Activated CD8-positive, alpha-beta memory T cell treated with anti-CD3 and anti-CD28 coated beads, Interleukin-2, amount 10 ng/mL, durations not matched to agents 7 days and 5 days (primary cell): ENCODE measurements at regions not wholly inside any gene's neighbourhood (a gene's known extent, or its start where the extent isn't known, plus 50 kb on each side); places are given as distances from the start of the nearest gene placed in this dataset.

Experiments
- ATAC-seq: fragments of 150-1000 bp; cut with Tn5 transposase; one replicate; pipeline ENCODE4 v1.10.0; 2021; ENCODE audit warnings: moderate library complexity
- CTCF ChIA-PET: fragments of 350-600 bp; sonication (Branson Sonifier 250); formaldehyde crosslinking; loops from one replicate; lab custom pipeline; 2021; ENCODE audit warnings: antibody characterized with exemption; lab: Charles Lee
- DNase-seq: peaks from one replicate; pipeline ENCODE4 v3.0.0-alpha.2; 2020
- H3K27ac Mint-ChIP-seq: one replicate; pipeline ENCODE4 v1.8.0; 2021; ENCODE audit warnings: mild to moderate bottlenecking, mixed read lengths
- H3K27me3 Mint-ChIP-seq: one replicate; pipeline ENCODE4 v1.8.0; 2021; ENCODE audit warnings: mixed read lengths
- H3K36me3 Mint-ChIP-seq: one replicate; pipeline ENCODE4 v1.8.0; 2021; ENCODE audit warnings: mild to moderate bottlenecking, mixed read lengths
- H3K4me1 Mint-ChIP-seq: one replicate; pipeline ENCODE4 v1.8.0; 2021; ENCODE audit warnings: mixed read lengths
- H3K4me3 Mint-ChIP-seq: one replicate; pipeline ENCODE4 v1.8.0; 2021; ENCODE audit warnings: mild to moderate bottlenecking, moderate library complexity, mixed read lengths
- H3K9me3 Mint-ChIP-seq: one replicate; pipeline ENCODE4 v1.8.0; 2022; ENCODE audit warnings: low read depth, mixed read lengths

- peaks cover 12% of the 10 kb centered on the region for H3K4me1 Mint-ChIP-seq
- no peak for DNase-seq
These were observed 81.7 kb upstream of the ARHGEF7 start for GRCh38 chr13:111033172-111034130.

DNA sequence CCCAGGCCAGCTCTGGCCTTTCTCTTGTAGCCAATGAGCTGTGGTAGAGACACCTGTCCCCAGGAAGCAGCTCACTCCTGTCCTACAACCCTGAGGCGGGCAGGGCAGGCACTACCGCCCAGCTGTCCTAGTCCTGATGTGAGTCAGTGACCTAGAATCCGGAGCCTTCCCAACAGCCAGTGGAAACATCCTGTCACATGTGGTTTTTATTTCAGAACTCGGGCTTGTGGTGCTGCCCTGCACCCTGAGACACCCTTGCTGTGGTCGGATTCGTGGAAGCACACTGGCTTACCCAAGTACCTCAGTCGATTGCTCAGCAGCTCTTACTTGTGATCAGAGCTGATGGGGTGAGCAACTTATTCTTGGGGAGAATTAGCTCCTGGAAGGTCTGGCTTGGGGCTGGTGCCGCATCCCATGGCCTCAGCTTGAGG is 83.6 kb upstream of the ARHGEF7 start:
- ATAC-seq, result peak; percentile 82
- Mint-ChIP-seq H3K36me3 (no peaks in the 10 kb centered on the region), H3K4me1 (peaks cover 12% of the 10 kb centered on the region), H3K9me3 (no peaks in the 10 kb centered on the region), H3K27me3 (peaks cover 50% of the 10 kb centered on the region), H3K27ac (peak overlapping the region; percentile 49), H3K4me3 (no peak overlapping the region)
- peak; percentile 76 for DNase-seq
- CTCF ChIA-PET, result interaction anchor here (1.4 kb wide), 1 partner anchor 87 kb away, joined by 4 read pairs; no protein-coding TSS in a partner anchor

More at GRCh38 chr13:111033172-111034130, 81.7 kb upstream of the ARHGEF7 start:
- Mint-ChIP-seq H3K9me3 (no peaks in the 10 kb centered on the region), H3K36me3 (no peaks in the 10 kb centered on the region), H3K4me3 (no peak overlapping the region), H3K27ac (no peak overlapping the region), H3K27me3 (peaks cover 55% of the 10 kb centered on the region)
- CTCF ChIA-PET, result interaction anchor here (1.1 kb wide), 1 partner anchor 34 kb away, joined by 3 read pairs; no protein-coding TSS in a partner anchor
- no peak for ATAC-seq

DNA sequence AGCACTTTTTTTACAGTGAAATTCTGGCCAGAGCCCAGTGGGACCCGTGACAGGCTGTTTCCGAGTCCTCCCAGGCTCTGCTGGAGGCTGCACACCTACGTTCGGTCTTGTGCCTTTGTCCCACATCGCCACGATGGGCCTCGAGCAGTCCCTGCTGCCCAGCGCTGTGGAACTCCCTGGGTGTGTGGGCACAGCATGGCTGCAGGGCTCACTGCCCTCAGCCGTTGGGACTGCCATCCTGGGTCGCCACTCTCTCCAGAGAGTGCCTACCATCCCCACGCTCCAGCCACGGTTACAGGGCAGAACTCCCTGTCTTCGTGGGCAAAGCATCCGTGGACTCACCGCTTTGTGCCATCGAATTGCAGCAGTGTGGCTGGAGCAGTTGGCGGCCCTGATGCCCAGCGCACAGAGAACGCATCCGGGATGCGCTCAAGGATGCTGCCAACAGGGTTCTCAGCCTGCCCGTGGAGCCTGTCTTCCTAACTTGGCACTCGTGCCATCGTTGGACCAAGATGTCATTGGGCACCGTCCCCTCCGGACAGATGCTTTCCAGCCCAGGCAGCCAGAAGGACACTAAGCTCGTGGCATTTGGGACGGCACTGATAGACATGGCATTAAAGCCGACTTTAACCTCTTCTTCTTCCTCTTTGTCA is 85.0 kb upstream of the ARHGEF7 start:
- DNase-seq, result no peak
- no peak overlapping the region for H3K4me3 Mint-ChIP-seq
- H3K9me3 Mint-ChIP-seq, result no peaks in the 10 kb centered on the region
- H3K27me3 Mint-ChIP-seq, result peaks cover 47% of the 10 kb centered on the region
- CTCF ChIA-PET, result no interaction called here
- peaks cover 12% of the 10 kb centered on the region for H3K4me1 Mint-ChIP-seq
- H3K36me3 Mint-ChIP-seq, result no peaks in the 10 kb centered on the region
- H3K27ac Mint-ChIP-seq, result no peak overlapping the region
- ATAC-seq, result no peak

DNA sequence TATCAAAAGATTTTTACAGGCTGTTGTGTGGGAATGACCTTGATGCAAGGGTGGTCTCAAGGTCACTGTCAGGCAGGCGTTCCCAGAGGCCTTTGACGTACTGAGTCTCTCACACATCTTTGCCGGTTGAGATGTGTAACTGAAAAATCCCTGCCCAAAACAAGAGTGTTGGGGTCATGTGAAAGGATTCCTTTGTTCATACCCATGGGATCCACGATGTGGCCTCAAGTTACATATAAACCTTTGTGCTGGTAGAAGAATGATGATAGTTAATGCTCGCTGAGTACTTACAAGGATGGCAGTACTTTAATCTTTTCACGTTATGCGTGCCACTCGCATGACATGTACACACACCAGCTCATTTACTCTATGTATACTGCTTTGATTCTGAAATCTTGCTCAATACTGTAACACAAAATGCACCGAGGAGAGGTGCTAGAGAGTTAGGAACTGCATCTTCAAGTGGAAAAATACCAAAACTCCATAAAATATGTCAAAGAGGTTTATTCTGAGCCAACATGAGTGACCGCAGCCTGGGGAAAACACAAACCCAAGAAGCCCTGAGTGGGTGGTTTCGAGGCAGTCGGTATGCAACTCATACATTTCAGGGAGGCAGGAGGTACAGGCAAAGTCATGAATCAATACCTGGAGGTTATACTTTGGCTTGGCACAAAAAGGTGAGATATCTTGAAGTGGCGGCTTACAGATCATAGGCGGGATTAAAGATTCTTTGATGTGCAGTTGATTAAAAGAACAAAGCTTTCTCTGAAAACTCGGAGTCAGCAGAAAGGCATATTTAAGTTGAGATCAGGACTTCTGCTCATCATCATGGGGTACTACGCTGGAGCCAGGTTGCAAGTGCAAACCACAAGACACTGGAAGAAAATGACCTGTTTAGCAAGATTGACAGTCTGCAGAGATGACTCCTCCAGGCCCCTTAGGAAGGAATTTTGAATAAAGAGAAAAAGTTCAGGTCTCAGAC is 87.4 kb upstream of the ARHGEF7 start:
- ATAC-seq (no peak), DNase-seq (no peak)
- CTCF ChIA-PET, result no interaction called here
- Mint-ChIP-seq H3K9me3 (no peaks in the 10 kb centered on the region), H3K27me3 (peaks cover 44% of the 10 kb centered on the region), H3K4me3 (no peak overlapping the region), H3K4me1 (peaks cover 17% of the 10 kb centered on the region), H3K27ac (no peak overlapping the region), H3K36me3 (no peaks in the 10 kb centered on the region)

- H3K36me3 Mint-ChIP-seq, result peaks cover 9% of the 10 kb centered on the region
- H3K9me3 Mint-ChIP-seq, result peaks cover 9% of the 10 kb centered on the region
- H3K4me3 Mint-ChIP-seq, result no peak overlapping the region
- H3K27ac Mint-ChIP-seq, result no peak overlapping the region
- DNase-seq (no peak), ATAC-seq (no peak)
- CTCF ChIA-PET, result no interaction called here
- H3K4me1 Mint-ChIP-seq, result peaks cover 6% of the 10 kb centered on the region
- H3K27me3 Mint-ChIP-seq, result peaks cover 37% of the 10 kb centered on the region
These were observed 89.8 kb upstream of the ARHGEF7 start for GRCh38 chr13:111025310-111025709.

- DNase-seq (no peak), ATAC-seq (no peak)
- Mint-ChIP-seq H3K9me3 (peaks cover 11% of the 10 kb centered on the region), H3K27ac (no peak overlapping the region), H3K27me3 (peaks cover 29% of the 10 kb centered on the region), H3K36me3 (peaks cover 9% of the 10 kb centered on the region), H3K4me1 (peaks cover 6% of the 10 kb centered on the region), H3K4me3 (no peak overlapping the region)
- CTCF ChIA-PET, result no interaction called here
These were observed 92.2 kb upstream of the ARHGEF7 start for GRCh38 chr13:111022886-111023285.

DNA sequence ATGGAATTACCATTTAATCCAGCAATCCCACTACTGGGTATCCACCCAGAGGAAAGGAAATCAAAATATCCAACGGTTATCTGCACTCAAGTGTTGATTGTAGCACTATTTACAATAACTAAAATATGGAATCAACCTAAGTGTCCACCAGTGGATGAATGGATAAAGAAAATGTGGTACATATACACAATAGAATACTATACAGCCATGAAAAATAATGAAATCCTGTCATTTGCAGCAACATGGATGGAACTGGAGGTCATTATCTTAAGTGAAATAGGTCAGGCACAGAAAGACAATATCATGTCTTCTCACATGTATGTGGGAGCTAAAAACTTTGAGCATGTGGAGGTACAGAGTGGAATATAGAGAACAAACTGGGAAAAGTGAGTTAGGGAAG is 92.9 kb upstream of the ARHGEF7 start:
- Mint-ChIP-seq H3K4me3 (no peak overlapping the region), H3K4me1 (peaks cover 6% of the 10 kb centered on the region), H3K27ac (no peak overlapping the region), H3K9me3 (peaks cover 11% of the 10 kb centered on the region), H3K27me3 (peaks cover 29% of the 10 kb centered on the region), H3K36me3 (peaks cover 9% of the 10 kb centered on the region)
- no peak for DNase-seq
- ATAC-seq, result no peak
- CTCF ChIA-PET, result no interaction called here

DNA sequence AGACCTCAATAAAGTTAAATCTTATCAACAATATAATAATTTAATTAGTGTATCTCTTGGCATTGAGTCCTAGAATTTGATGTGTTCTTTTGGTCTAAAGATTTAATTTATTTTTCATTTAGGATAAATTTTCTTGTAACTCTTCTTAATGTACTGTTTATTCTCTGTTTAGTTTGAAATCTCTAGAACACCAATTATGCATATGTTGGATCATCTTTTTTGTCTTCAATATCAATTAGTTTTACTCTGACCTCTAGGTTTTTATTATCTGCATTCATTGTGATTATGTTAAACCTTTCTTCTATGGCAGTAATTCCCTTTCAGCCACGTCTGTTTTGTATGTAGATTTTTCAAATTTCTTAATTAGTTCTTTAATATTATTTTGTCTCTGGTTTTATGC is 93.8 kb upstream of the ARHGEF7 start:
- no peak overlapping the region for H3K27ac Mint-ChIP-seq
- peaks cover 9% of the 10 kb centered on the region for H3K4me1 Mint-ChIP-seq
- peaks cover 31% of the 10 kb centered on the region for H3K27me3 Mint-ChIP-seq
- ATAC-seq, result no peak
- CTCF ChIA-PET, result no interaction called here
- no peak overlapping the region for H3K4me3 Mint-ChIP-seq
- H3K9me3 Mint-ChIP-seq, result peaks cover 11% of the 10 kb centered on the region
- peaks cover 9% of the 10 kb centered on the region for H3K36me3 Mint-ChIP-seq
- no peak for DNase-seq

DNA sequence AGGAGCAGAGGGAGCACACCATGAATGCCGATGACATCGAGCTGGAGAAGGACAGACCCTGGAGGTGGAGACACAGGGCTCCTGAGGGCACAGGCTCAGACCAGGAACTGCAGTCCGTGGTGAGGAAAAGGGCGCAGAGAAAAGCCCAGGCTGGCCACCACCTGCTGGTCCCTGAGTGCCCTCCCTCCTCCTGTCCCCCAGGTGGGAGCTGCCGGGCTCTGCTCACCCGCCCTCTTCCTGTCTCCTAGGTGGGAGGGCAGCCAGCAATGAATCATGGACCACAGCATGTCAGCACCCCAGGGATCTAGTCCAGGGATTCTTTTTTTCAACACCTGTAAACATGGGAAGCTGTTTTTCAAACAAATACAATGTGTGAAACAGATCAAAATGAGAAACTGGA is 94.6 kb upstream of the ARHGEF7 start:
- ATAC-seq, result no peak
- H3K4me1 Mint-ChIP-seq, result peaks cover 9% of the 10 kb centered on the region

GRCh38 chr13:111020021-111020420 is 95.1 kb upstream of the ARHGEF7 start:
- ATAC-seq (no peak), DNase-seq (no peak)
- Mint-ChIP-seq H3K36me3 (peaks cover 9% of the 10 kb centered on the region), H3K4me1 (peaks cover 7% of the 10 kb centered on the region), H3K27me3 (peaks cover 27% of the 10 kb centered on the region), H3K27ac (no peak overlapping the region), H3K4me3 (no peak overlapping the region), H3K9me3 (peaks cover 11% of the 10 kb centered on the region)
- CTCF ChIA-PET, result no interaction called here

More for the DNA sequence above, 94.6 kb upstream of the ARHGEF7 start:
- H3K27ac Mint-ChIP-seq, result no peak overlapping the region
- CTCF ChIA-PET, result no interaction called here
- peaks cover 31% of the 10 kb centered on the region for H3K27me3 Mint-ChIP-seq
- peaks cover 11% of the 10 kb centered on the region for H3K9me3 Mint-ChIP-seq
- H3K36me3 Mint-ChIP-seq, result peaks cover 9% of the 10 kb centered on the region
- H3K4me3 Mint-ChIP-seq, result no peak overlapping the region
- no peak for DNase-seq

GRCh38 chr13:111017755-111018459 is 97.2 kb upstream of the ARHGEF7 start:
- CTCF ChIA-PET, result no interaction called here
- H3K27ac Mint-ChIP-seq, result no peak overlapping the region

DNA sequence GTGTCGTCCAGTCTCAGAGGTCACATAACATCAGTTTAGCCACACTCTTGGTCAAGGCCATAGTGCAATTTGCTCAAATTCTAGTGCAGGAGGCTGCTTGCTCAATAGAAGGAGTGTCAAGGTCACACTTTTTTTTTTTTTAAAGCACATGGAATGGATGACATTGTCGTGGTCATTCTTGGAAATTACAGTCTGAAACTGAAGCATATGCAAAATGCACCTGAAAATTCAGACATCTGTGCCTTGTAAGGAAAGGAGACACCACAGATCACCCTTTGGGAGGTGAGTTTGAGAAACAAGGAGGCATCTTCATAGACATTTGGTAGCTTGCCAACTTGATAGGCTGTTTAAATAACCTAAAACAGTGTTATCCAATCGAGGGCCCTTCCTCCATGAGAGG is 98.3 kb upstream of the ANKRD10 start:
- no peak for ATAC-seq
- peak overlapping the region; percentile 87 for H3K27ac Mint-ChIP-seq
- H3K27me3 Mint-ChIP-seq, result peaks cover 25% of the 10 kb centered on the region

More at GRCh38 chr13:111017755-111018459, 97.2 kb upstream of the ARHGEF7 start:
- Mint-ChIP-seq H3K4me1 (peaks cover 16% of the 10 kb centered on the region), H3K36me3 (peaks cover 11% of the 10 kb centered on the region), H3K4me3 (no peak overlapping the region), H3K9me3 (peaks cover 11% of the 10 kb centered on the region), H3K27me3 (peaks cover 13% of the 10 kb centered on the region)
- no peak for ATAC-seq
- no peak for DNase-seq

More for the DNA sequence above, 98.3 kb upstream of the ANKRD10 start:
- DNase-seq, result no peak
- Mint-ChIP-seq H3K9me3 (no peaks in the 10 kb centered on the region), H3K36me3 (peaks cover 17% of the 10 kb centered on the region), H3K4me3 (no peak overlapping the region), H3K4me1 (peaks cover 40% of the 10 kb centered on the region)
- CTCF ChIA-PET, result interaction anchor here (3.5 kb wide), 1 partner anchor 98 kb away, joined by 14 read pairs; the partner anchor contains the start of gene ANKRD10
